Activated CD8-positive, alpha-beta T cell treated with anti-CD3 and anti-CD28 coated beads for 36 hours (primary cell): ENCODE measurements at regions not wholly inside any gene's neighbourhood (a gene's known extent, or its start where the extent isn't known, plus 50 kb on each side); places are given as distances from the start of the nearest gene placed in this dataset.
A peak's percentile ranks its signal among the peaks of the same experiment; 100 is the strongest.

ENCODE experiments used
- ATAC-seq: fragments of 200-7000 bp; cut with Tn5 transposase; one replicate; pipeline ENCODE4 v1.10.0; 2021; ENCODE audit warnings: mild to moderate bottlenecking, moderate library complexity
- CTCF ChIA-PET: fragments of 350-600 bp; sonication (Branson Sonifier 250); formaldehyde crosslinking; loops from one replicate; lab custom pipeline; 2021; ENCODE audit warnings: antibody characterized with exemption; lab: Charles Lee
- POLR2A ChIA-PET: fragments of 350-600 bp; sonication (Branson Sonifier 250); formaldehyde crosslinking; loops from one replicate; lab custom pipeline; 2021; ENCODE audit warnings: antibody characterized with exemption; lab: Charles Lee
- DNase-seq: peaks from one replicate; pipeline ENCODE4 v3.0.0-alpha.2; 2020
- H3K27ac Mint-ChIP-seq: one replicate; pipeline ENCODE4 v1.8.0; 2021; ENCODE audit warnings: mild to moderate bottlenecking, mixed read lengths
- H3K27me3 Mint-ChIP-seq: one replicate; pipeline ENCODE4 v1.8.0; 2021; ENCODE audit warnings: mixed read lengths
- H3K36me3 Mint-ChIP-seq: one replicate; pipeline ENCODE4 v1.8.0; 2021; ENCODE audit warnings: low read depth, mixed read lengths
- H3K4me1 Mint-ChIP-seq: one replicate; pipeline ENCODE4 v1.8.0; 2021; ENCODE audit warnings: low read depth, mixed read lengths
- H3K4me3 Mint-ChIP-seq: one replicate; pipeline ENCODE4 v1.8.0; 2021; ENCODE audit warnings: mild to moderate bottlenecking, moderate library complexity, mixed read lengths
- H3K9me3 Mint-ChIP-seq: one replicate; pipeline ENCODE4 v1.8.0; 2021; ENCODE audit warnings: mixed read lengths
- intact Hi-C: fragments of 100-400 bp; cut with micrococcal nuclease; formaldehyde crosslinking; loops from one replicate; pipeline ENCODE4 v1.10.0; 2022
- TF ChIP-seq, protein P1 (sequence below): fragments of 200-600 bp; IDR thresholded peaks from one replicate; pipeline ENCODE4 v1.8.0; 2022; ENCODE audit warnings: antibody characterized with exemption, mild to moderate bottlenecking

DNA sequence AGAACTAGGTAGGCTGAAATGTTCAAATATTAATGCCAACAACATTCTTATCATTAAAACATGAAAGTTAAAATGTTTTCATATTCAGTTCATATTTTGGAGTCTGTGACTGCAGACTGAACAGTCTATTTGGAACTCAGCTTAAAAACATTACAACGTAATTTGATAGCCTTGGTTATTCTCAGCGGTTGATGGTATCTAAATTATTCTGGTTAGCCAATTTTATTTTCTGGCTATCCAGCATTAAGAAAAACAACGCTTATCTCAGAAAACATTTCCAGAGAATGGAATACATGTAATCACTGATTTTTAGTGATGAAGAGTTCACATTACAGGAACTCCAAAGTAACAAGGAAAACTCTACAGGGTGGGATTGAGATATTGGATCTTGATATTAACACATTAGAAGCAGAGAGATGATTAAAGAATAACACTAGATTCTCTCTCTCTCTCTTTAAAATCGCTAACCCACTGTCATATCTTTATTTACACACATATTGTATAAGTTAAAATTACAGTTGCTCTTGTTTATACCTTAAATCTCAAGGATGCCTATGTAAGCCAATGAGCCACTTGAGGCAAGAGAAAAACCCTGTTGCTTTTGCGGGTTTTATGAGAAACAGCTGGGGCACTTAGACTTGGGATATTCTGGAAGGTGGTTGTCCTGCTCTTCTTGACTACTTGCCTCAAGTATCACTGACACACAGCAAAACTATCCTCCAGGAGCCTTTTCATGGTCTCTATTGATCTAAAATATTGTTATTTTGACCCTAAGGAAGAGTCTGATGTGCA is 84.9 kb downstream of the ICOS start:
- H3K9me3 Mint-ChIP-seq, result peaks cover 2% of the 10 kb centered on the region
- intact Hi-C loops, result loop anchor here (5.0 kb wide), 1 partner anchor 86 kb away; no protein-coding TSS in a partner anchor
- ATAC-seq (no peak), DNase-seq (no peak)
- ChIA-PET POLR2A (interaction anchor here (2.1 to 2.8 kb wide), 2 partner anchors 15 to 71 kb away, joined by 7 to 11 read pairs; no protein-coding TSS in a partner anchor), CTCF (interaction anchor here (1.0 to 1.9 kb wide), 5 partner anchors 10 to 93 kb away, joined by 3 to 4 read pairs (median 4); no protein-coding TSS in a partner anchor)
- H3K27me3 Mint-ChIP-seq, result no peaks in the 10 kb centered on the region
- H3K27ac Mint-ChIP-seq, result no peak overlapping the region
- H3K4me1 Mint-ChIP-seq, result peaks cover 37% of the 10 kb centered on the region
- H3K36me3 Mint-ChIP-seq, result no peaks in the 10 kb centered on the region
- no peak overlapping the region for H3K4me3 Mint-ChIP-seq
- TF ChIP-seq, protein P1, sequence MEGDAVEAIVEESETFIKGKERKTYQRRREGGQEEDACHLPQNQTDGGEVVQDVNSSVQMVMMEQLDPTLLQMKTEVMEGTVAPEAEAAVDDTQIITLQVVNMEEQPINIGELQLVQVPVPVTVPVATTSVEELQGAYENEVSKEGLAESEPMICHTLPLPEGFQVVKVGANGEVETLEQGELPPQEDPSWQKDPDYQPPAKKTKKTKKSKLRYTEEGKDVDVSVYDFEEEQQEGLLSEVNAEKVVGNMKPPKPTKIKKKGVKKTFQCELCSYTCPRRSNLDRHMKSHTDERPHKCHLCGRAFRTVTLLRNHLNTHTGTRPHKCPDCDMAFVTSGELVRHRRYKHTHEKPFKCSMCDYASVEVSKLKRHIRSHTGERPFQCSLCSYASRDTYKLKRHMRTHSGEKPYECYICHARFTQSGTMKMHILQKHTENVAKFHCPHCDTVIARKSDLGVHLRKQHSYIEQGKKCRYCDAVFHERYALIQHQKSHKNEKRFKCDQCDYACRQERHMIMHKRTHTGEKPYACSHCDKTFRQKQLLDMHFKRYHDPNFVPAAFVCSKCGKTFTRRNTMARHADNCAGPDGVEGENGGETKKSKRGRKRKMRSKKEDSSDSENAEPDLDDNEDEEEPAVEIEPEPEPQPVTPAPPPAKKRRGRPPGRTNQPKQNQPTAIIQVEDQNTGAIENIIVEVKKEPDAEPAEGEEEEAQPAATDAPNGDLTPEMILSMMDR, result no peak

DNA sequence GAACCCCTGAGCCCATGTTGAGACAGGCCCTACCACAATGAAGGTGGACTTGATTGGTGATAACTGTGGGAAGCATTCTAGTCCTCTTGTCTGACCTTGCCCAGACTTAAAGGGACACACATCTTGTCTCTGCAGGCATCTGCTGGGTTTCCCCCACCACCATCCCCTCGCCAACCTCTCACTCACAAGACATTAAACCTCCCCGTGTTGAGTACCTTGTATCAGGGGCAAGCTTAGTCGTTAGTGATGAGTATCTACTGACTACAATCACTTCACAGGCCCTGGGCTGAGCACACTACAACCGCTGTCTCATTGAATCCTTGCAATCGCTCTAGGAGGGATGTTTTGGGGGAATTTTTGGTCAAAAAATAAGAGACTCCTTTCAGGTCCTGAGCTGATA is 86.0 kb downstream of the ICOS start:
- peak; percentile 43 for DNase-seq
- intact Hi-C loops, result loop anchor here (5.0 kb wide), 1 partner anchor 85 kb away; no protein-coding TSS in a partner anchor
- peak overlapping the region; percentile 6 for H3K27ac Mint-ChIP-seq
- POLR2A ChIA-PET, result interaction anchor here (0.7 to 2.8 kb wide), 5 partner anchors 16 to 89 kb away, joined by 3 to 11 read pairs (median 3); partner anchors contain the start of gene ICOS
- TF ChIP-seq, protein P1, result no peak
- H3K4me1 Mint-ChIP-seq, result peaks cover 46% of the 10 kb centered on the region
- CTCF ChIA-PET, result interaction anchor here (0.9 to 3.5 kb wide), 7 partner anchors 16 to 153 kb away, joined by 3 to 18 read pairs (median 3); no protein-coding TSS in a partner anchor
- H3K36me3 Mint-ChIP-seq, result no peaks in the 10 kb centered on the region
- peak; percentile 36 for ATAC-seq
- no peak overlapping the region for H3K4me3 Mint-ChIP-seq
- H3K27me3 Mint-ChIP-seq, result no peaks in the 10 kb centered on the region
- no peaks in the 10 kb centered on the region for H3K9me3 Mint-ChIP-seq

DNA sequence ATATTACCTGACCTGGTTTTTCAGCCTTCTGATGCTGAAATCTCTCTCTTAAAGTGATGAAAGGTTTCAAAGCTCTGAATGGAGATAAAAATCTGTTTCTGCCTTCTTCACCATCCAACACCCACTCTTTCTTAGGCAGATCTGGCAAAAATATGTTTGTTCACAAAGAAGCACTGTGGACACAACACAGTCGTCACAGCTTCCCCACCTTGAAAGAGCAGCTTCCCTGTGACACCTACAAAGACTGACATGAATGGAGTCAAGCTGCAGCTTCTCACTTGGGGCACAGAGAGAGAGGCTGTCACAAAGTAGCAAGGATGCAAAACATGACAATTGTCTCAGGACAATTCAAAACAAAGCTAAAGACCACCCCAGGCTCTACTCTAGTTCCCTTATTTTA is 86.5 kb downstream of the ICOS start:
- intact Hi-C loops, result loop anchor here (5.0 kb wide), 1 partner anchor 84 kb away; no protein-coding TSS in a partner anchor
- Mint-ChIP-seq H3K27me3 (no peaks in the 10 kb centered on the region), H3K4me3 (no peak overlapping the region), H3K9me3 (no peaks in the 10 kb centered on the region), H3K4me1 (peaks cover 46% of the 10 kb centered on the region), H3K36me3 (no peaks in the 10 kb centered on the region), H3K27ac (no peak overlapping the region)
- ATAC-seq, result no peak
- POLR2A ChIA-PET, result interaction anchor here (0.6 to 2.8 kb wide), 6 partner anchors 17 to 89 kb away, joined by 3 to 11 read pairs (median 4); partner anchors contain the start of gene ICOS
- TF ChIP-seq, protein P1, result no peak
- CTCF ChIA-PET, result interaction anchor here (0.9 to 3.5 kb wide), 8 partner anchors 17 to 154 kb away, joined by 3 to 18 read pairs (median 3); no protein-coding TSS in a partner anchor
- DNase-seq, result no peak

DNA sequence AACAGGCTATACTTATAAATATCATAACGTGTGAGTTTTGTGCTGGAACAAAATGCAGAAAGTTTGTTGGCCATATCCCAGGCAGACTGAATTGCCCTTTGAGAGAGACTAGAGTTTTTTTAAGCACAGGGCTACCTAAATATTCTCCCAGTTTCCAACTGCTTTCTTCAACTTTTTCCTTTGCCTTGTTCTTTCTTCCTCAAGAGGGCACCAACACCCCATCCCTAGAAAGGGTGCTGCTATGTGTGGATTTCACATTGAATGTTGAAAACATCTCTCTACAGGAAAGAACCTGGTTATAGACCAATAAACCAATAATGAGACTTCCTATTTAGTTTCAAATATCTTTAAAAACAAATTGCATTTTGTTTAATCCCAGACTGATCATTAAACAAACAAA is 87.9 kb downstream of the ICOS start:
- DNase-seq, result peak; percentile 42
- Mint-ChIP-seq H3K4me1 (peaks cover 36% of the 10 kb centered on the region), H3K4me3 (no peak overlapping the region), H3K27ac (no peak overlapping the region), H3K9me3 (no peaks in the 10 kb centered on the region), H3K36me3 (no peaks in the 10 kb centered on the region), H3K27me3 (no peaks in the 10 kb centered on the region)
- intact Hi-C loops, result loop anchor here (5.0 kb wide), 1 partner anchor 83 kb away; no protein-coding TSS in a partner anchor
- TF ChIP-seq, protein P1, result peak; percentile 65
- ChIA-PET CTCF (interaction anchor here (0.7 to 3.5 kb wide), 17 partner anchors 9 to 155 kb away, joined by 3 to 18 read pairs (median 4); no protein-coding TSS in a partner anchor), POLR2A (interaction anchor here (1.0 to 2.8 kb wide), 2 partner anchors 18 to 66 kb away, joined by 3 to 11 read pairs; no protein-coding TSS in a partner anchor)
- ATAC-seq, result no peak
